Activated CD4-positive, alpha-beta T cell treated with anti-CD3 and anti-CD28 coated beads, Interleukin-2, amount 50 U/mL, for 4 hours (primary cell): ENCODE measurements at regions not wholly inside any gene's neighbourhood (a gene's known extent, or its start where the extent isn't known, plus 50 kb on each side); places are given as distances from the start of the nearest gene placed in this dataset.
"Not testable (repeated sequence)": the region's sequence is repeated elsewhere in the genome, so short reads cannot be mapped to it uniquely, and the experiment has no call there.

ENCODE experiments used
- DNase-seq, 2 experiments: peaks; one replicate each; pipeline ENCODE4 v3.0.0-alpha.2; 2020

- not testable (repeated sequence) for DNase-seq
Observed at GRCh38 chr10:78096486-78096885, 62.8 kb downstream of the RPS24 start.

DNA sequence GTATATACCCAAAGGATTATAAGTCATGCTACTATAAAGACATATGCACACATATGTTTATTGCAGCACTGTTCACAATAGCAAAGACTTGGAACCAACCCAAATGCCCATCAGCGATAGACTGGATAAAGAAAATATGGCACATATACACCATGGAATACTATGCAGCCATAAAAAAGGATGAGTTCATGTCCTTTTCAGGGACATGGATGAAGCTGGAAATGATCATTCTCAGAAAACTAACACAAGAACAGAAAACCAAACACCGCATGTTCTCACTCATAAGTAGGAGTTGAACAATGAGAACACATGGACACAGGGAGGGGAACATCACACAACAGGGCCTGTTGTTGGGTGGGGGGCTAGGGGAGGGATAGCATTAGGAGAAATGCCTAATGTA, 68.9 kb downstream of the RPS24 start:
- not testable (repeated sequence) for DNase-seq

DNA sequence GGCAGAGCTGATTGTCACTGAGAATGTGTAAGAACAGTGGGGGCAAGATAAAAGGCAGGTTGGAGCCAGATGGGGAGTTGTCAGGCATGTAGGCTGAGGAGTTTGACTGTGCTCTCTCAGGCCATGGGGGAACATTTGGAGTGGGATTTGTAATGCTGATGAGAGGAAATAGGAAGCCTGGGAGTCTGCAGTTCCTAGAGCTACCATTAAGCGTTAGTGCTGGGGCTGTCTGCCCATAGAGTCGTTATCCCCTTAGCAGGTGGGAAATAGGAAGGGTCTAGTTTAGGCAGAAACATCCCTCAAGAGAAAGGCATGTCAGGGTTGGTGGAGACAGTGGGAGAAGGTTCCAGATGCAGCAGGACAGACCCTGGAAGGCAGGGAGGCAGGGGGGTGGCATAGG, 75.5 kb downstream of the RPS24 start:
- no peak for DNase-seq

DNA sequence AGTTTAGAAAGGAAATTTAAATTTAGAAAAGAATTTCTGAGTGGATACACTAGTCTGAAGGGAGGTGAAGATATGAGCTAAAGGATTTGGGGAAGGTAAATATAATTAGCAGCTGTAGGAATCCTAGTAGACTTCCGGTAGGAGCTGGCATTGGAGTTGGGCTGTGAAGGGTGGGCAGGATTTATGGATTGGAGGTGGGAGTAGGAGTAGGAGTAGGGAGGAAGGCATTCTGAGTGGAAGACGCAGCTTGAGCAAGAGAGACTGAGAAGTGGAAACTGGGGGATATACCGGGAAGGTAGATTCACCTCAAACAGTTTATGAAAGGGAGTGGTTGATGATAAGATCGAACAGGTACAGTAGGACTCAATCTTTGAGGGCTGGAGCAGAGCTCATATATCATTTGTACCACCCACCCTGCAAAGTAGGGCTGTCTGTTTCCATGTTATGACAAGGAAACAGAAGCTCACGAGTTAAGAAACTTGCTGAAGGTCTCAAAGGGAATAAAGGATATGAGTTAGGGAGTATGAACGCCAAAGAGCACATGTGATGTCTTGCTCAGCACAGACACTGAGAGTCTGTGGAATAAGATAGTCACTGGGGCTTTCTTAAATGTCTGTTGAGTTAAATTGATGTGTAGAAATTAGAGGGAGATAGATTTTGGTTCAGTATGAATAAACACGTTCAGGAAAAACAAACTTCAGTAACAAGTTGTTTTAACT, 81.6 kb downstream of the RPS24 start:
- DNase-seq = no peak

- no peak for DNase-seq
Observed at GRCh38 chr10:78116361-78116760, 82.7 kb downstream of the RPS24 start.

GRCh38 chr10:78118591-78118990, 84.9 kb downstream of the RPS24 start:
- no peak for DNase-seq

GRCh38 chr10:78121801-78122200, 88.1 kb downstream of the RPS24 start:
- DNase-seq = no peak

GRCh38 chr10:78124167-78124566, 90.5 kb downstream of the RPS24 start:
- DNase-seq = no peak

DNA sequence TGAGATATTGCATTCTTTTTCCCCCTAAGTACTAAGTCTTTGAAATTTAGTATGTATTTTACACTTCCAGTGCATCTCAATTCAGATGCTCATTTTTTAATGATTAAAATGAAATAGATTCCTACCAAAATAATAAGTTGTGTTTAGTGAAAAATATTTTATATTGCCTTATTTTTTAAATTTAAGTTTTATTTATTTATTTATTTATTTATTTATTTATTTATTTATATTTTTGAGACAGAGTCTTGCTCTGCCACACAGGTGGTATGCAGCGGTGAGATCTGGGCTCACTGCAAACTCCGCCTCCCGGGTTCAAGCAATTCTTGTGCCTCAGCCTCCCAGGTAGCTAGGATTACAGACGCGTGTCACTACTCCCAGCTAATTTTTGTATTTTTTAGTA, 95.5 kb downstream of the RPS24 start:
- no peak for DNase-seq

DNA sequence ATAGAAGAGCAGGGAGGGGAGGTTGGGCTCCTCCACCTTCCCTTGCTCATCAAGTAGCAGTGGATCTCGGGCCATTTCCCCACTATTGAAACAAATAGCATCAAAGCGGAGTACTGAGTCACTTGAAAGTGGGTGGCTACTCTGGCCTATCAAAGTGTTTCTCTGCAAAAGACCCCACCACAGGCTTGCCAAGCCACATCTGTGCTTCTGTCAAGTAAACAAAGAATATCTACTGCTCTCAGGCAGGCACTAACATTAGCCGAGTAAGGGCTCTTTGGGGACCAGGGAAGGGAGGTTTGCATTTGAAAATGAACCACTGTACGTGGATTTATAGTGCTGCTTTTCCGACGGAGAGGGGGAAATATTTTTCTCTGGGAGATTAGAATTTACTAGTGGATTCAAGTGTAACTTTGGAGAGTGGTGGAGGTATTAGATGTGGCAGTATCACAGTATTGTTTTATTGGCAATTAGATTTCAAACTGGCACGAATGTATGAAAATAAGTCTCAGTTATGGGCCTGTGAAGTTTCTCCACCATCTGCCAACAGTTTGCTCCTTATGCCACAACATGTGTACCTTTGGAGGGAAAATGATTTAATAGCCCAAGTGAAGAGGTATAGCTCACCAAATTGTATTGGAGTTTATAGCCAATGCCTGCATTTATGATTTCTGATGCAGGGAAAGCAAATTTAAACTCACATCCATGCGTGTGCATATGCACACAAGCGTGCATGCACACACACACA, 97.5 kb downstream of the RPS24 start:
- DNase-seq = no peak

GRCh38 chr10:78134773-78135306, 101.2 kb downstream of the RPS24 start:
- DNase-seq = no peak

GRCh38 chr10:78137147-78137546, 103.5 kb downstream of the RPS24 start:
- DNase-seq = no peak

- DNase-seq = no peak
Observed at GRCh38 chr10:78139341-78139740, 105.7 kb downstream of the RPS24 start.

DNA sequence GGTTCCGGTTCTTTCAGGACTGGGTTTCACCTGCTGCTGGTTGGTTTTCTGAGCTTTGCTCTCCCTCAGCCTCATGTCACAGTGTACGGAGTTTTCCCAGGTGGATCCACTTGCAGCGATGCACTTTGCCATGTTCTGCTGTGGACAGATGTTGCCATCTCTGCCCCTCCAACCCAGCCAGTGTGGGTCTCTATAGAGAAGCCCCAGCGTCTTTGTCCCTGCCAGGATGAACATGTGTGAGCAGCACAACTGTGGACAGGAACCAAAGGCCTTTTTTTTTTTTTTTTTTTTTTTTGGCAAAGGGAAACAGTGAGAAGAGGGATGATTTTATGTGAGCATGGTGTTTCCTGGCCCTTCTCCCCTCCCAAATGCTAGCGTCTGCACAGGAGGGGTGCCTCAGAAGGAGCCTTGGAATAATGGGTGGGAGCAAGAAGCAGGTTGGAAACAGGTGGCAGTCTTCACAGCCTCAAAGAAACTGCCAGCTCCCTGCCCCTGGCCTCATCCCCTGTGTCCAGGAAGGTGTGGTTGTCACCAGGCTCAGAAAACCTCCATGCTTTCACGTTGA, 106.5 kb downstream of the RPS24 start:
- DNase-seq = no peak

DNA sequence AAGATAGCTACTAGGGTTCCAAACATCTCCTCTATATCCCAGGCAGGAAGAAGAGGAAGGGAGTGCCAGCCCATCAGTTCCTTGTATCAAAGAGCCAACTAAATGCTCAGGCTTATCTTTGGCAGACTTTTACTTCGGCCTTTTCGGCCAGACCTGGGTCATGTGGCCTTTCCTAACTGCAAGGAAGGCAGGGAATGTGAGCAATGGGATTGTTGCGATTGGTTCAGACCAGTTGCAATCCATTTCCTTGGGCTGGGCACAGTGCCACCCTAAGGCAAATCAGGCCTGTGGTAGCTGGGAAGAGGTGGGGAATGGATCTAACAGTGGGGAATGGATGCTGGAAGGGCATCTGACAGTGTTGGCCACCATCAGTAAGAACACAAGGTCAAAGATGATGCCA, 109.9 kb downstream of the RPS24 start:
- DNase-seq = no peak

DNA sequence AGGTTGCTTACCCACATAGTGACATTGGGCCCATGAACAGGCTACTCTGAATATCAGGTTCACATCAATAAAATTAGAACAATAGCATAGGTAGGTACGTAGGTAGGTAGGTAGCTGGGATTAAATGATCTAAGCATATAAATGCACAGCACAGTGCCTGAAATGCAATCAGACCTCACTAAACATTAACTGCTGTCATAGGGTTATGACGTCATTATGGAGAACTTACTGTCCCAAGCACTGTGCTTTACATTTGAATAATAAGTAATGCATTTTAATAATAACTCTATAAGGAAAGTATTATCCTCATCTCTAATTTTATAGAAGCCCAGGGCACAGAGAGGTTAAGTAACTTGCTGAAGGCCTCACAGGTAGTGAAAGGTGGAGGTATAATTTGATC, 112.5 kb downstream of the RPS24 start:
- DNase-seq = no peak

DNA sequence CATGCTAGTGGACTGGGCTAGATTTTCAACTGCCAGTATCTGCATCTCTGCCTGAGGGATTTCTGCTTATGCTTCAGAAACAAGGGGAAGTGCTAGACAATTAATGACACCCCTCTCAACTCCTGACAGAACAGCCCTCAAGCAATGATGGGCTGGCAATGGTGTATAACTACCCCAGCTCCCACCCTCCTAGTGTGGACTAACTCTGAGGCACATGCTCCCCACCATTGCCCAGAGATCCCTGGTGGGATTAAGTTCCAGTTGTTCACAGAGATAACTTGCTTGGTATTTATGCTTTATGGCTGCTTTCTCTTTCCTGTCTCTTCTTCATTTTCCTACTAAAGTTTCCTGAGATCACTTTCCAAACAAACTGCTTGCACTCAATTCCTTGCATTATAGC, 113.5 kb downstream of the RPS24 start:
- no peak for DNase-seq

GRCh38 chr10:78148216-78148960, 114.7 kb downstream of the RPS24 start:
- DNase-seq = no peak

DNA sequence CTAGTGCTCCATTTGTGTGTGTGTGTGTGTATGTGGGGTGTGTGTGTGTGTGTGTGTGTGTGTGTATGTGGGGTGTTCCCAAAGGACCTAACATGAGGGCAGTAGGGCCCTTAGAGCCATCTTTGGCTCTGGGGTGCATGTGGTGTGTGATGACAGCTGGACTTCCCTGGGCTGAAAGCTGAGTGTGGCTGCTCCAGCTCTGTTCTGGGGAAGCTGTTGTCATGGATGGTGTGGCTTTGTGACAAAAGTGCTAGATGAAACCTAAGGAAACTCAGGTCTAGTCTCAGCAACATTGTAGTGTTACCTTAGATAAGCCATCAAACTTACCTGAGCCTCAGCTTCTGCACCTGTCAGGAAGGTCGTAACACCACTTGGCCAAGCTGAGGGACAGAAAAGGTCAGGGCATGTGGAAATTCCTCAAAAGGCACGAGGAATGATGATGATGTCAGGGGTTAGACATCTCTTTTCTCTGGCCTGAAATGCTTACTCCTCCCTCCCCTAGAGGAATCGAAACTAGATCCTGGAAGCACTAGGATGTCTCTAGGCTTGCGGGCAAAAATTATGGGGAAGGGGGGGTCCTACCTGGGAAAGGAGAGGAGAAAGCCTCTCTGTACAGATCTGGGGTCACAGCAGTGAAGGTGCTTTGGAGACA, 115.4 kb downstream of the RPS24 start:
- no peak for DNase-seq

DNA sequence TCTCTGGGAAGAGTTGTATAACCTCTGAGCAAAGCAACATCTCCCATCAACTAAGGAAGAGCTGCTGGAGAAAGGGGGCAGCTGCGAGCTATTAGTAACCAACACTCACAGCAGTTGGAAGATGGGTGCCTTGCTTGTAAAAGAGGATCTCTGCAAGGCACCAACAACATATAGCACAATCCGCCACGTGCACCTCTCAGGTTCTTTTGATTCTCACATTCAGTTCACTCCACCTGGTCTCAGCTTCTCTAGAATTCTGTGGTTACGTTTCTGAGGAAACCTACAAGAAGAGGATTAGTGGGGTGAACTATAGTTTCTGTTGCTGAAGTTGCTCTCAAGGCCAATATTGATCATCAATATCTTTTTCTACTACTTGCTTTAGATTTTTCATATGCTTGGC, 117.1 kb downstream of the RPS24 start:
- DNase-seq = no peak

DNA sequence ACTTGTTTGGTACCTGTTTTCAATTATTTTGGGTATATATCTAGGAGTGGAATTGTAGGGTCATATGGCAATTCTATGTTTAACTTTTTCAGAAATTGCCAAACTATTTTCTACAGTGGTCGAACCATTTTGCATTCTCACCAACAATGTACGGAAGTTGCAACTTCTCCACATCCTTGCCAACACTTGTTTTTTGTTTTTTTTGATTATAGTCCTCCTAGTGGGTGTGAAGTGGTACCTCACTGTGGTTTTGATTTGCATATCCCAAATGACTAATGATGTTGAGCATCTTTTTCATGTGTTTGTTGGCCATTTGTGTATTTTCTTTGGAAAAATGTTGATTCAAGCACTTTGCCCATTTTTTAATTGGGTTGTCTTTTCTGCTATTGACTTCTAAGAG, 122.1 kb downstream of the RPS24 start:
- DNase-seq = no peak

- no peak for DNase-seq
Observed at GRCh38 chr10:78160591-78160990, 126.9 kb downstream of the RPS24 start.

DNA sequence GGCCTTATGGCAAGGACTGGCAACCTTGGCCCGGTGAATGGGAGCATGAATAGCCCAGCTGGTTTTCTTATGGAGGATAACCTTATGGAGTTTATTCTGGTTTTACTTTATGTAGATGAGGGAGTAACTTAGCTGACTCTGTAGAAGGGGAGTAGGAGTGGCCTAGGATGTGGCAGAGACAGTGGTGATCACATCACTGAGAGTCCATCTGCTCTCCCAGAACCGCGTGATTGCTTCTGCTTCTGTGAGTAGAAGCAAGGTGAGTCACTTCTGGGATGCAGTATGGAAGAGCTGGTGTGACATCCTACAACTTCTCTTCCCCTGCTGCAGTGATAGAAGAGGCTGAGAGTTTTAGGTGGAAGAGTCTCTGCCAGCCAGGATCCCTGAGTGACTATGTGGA, 129.2 kb downstream of the RPS24 start:
- no peak for DNase-seq
